ENCODE measurements at regions not wholly inside any gene's neighbourhood (a gene's known extent, or its start where the extent isn't known, plus 50 kb on each side); places are given as distances from the start of the nearest gene placed in this dataset.

GRCh38 chr22:22835242-22835641 is 52.4 kb upstream of the IGLL5 start:
- Histone ChIP-seq H3K4me3 (no peak overlapping the region), H3K36me3 (no peaks in the 10 kb centered on the region), H3K9me3 (no peaks in the 10 kb centered on the region), H3K27ac (no peak overlapping the region), H3K4me1 (no peaks in the 10 kb centered on the region), H3K27me3 (no peaks in the 10 kb centered on the region)
- DNase-seq (ENCODE audit: low spot score in 2 of 2), result no peak
- intact Hi-C loops (cut with DNase I), result no loop called here
- TF ChIP-seq CTCF (IDR thresholded peaks at IDR 0.05), result no peak

- no peak for TF ChIP-seq CTCF (IDR thresholded peaks at IDR 0.05)
- Histone ChIP-seq H3K9me3 (no peaks in the 10 kb centered on the region), H3K36me3 (no peaks in the 10 kb centered on the region), H3K27ac (no peak overlapping the region), H3K4me1 (no peaks in the 10 kb centered on the region), H3K4me3 (no peak overlapping the region), H3K27me3 (no peaks in the 10 kb centered on the region)
- DNase-seq (ENCODE audit: low spot score in 2 of 2), result no peak
- intact Hi-C loops (cut with DNase I), result no loop called here
These were observed 51.8 kb upstream of the IGLL5 start for GRCh38 chr22:22835771-22836291.

- no peak for TF ChIP-seq CTCF (IDR thresholded peaks at IDR 0.05)
- Histone ChIP-seq H3K27me3 (no peaks in the 10 kb centered on the region), H3K4me3 (no peak overlapping the region), H3K9me3 (no peaks in the 10 kb centered on the region), H3K4me1 (no peaks in the 10 kb centered on the region), H3K27ac (no peak overlapping the region), H3K36me3 (no peaks in the 10 kb centered on the region)
- no peak for DNase-seq (ENCODE audit: low spot score in 2 of 2)
- intact Hi-C loops (cut with DNase I), result no loop called here
These were observed 51.0 kb upstream of the IGLL5 start for GRCh38 chr22:22836635-22837034.

All from ascending aorta (tissue), 2 donors.